Ovary (tissue), 7 donors: ENCODE measurements at regions not wholly inside any gene's neighbourhood (a gene's known extent, or its start where the extent isn't known, plus 50 kb on each side); places are given as distances from the start of the nearest gene placed in this dataset.
"Not testable (repeated sequence)": the region's sequence is repeated elsewhere in the genome, so short reads cannot be mapped to it uniquely, and the experiment has no call there.

ENCODE experiments used
- DNase-seq, 5 donors: peaks; one replicate each; pipeline ENCODE4 v3.0.0-alpha.2; 2019 to 2020
- H3K27ac ChIP-seq, 2 donors: fragments of 200-600 bp; one replicate each; pipeline versions ENCODE4 v1.5.1 to v1.8.0; 2019 to 2022
- H3K27me3 ChIP-seq: fragments of 200-600 bp; one replicate; pipeline ENCODE4 v1.8.0; 2022
- H3K36me3 ChIP-seq: fragments of 200-600 bp; sonication (generic); one replicate; pipeline ENCODE4 v1.5.1; 2019
- H3K4me1 ChIP-seq: one replicate; pipeline ENCODE4 v1.8.1; 2013; ENCODE audit warnings: mild to moderate bottlenecking, moderate library complexity; ENCODE audit not compliant: insufficient read depth
- H3K4me3 ChIP-seq: fragments of 200-600 bp; sonication (generic); one replicate; pipeline ENCODE4 v1.5.1; 2017
- H3K9me3 ChIP-seq, 2 donors: fragments of 200-600 bp in 1 of 2; sonication (generic) in 1 of 2; one replicate each; pipeline versions ENCODE4 v1.5.1 to v1.8.1; 2013 to 2019; ENCODE audit warnings: mild to moderate bottlenecking in 1 of 2, moderate library complexity in 1 of 2
- CTCF ChIP-seq, 3 donors: fragments of 450-650 bp in 2 of 3; fragments of 200-600 bp in 1 of 3; IDR thresholded peaks; one replicate each; pipeline versions ENCODE4 v1.5.1 to v1.8.0; 2016 to 2022; ENCODE audit warnings: antibody characterized with exemption in 3 of 3, mild to moderate bottlenecking in 1 of 3
- EP300 ChIP-seq: sonication (generic); formaldehyde crosslinking; IDR thresholded peaks from one replicate; pipeline ENCODE4 v1.6.1; 2017; ENCODE audit warnings: antibody characterized with exemption
- POLR2A ChIP-seq: fragments of 450-650 bp; IDR thresholded peaks from one replicate; pipeline ENCODE4 v1.6.1; 2017; ENCODE audit warnings: antibody characterized with exemption, mild to moderate bottlenecking, moderate library complexity
- WGBS, 3 donors: extraction: QIAGEN DNeasy Blood & Tissue Kit in 1 of 3; methylation state at CpG; one replicate each; pipeline versions ENCODE4 v1.1.5 to v1.1.7; 2013 to 2017; 5-methylcytosine and 5-hydroxymethylcytosine counted together
- intact Hi-C, 4 donors: fragments of 100-400 bp; cut with DNase I; formaldehyde crosslinking; loops; one replicate each; pipeline versions ENCODE4 v1.11.0 to v1.15.1; 2022 to 2023
- donor health status: DM: no; HTN: no; CAD: no; lungs with moderate emphysema.
- donor health status: DM: no; HTN: no; CAD: no.
- donor health status: Bipolar disorder and iron deficiency.
- donor health status: DM: no; HTN: no; CAD: no.
- donor health status: DM: yes; HTN: yes; CAD: no.

GRCh38 chr14:105632010-105632409 lies 105.6 kb downstream of the TMEM121 start:
- WGBS, 3 donors, result 73 to 86% (median 76%) methylated on average over 3 of the region's 3 CpGs
- Histone ChIP-seq H3K4me3 (no peak overlapping the region), H3K27ac (no peak overlapping the region), H3K27me3 (no peaks in the 10 kb centered on the region), H3K4me1 (no peaks in the 10 kb centered on the region), H3K36me3 (no peaks in the 10 kb centered on the region), H3K9me3 (no peaks in the 10 kb centered on the region)
- intact Hi-C loops, result no loop called here
- TF ChIP-seq CTCF (IDR thresholded peaks at IDR 0.05), result no peak
- no peak for TF ChIP-seq POLR2A
- TF ChIP-seq EP300, result no peak
- no peak for DNase-seq

- DNase-seq, H3K27me3 ChIP-seq, H3K4me1 ChIP-seq, intact Hi-C loops, H3K27ac ChIP-seq, H3K9me3 ChIP-seq, H3K36me3 ChIP-seq, H3K4me3 ChIP-seq: not testable (repeated sequence)
- WGBS, 3 donors, result 71 to 78% (median 72%) methylated on average over 7 of the region's 7 CpGs
These were observed 107.2 kb downstream of the TMEM121 start for GRCh38 chr14:105633596-105633995.

GRCh38 chr14:105635560-105635959 lies 109.2 kb downstream of the TMEM121 start:
- 75 to 87% (median 86%) methylated on average over 8 to 21 of the region's 22 CpGs for WGBS, 3 donors
- intact Hi-C loops, result no loop called here
- H3K27ac ChIP-seq, result no peak overlapping the region
- no peaks in the 10 kb centered on the region for H3K9me3 ChIP-seq
- no peak for DNase-seq
- TF ChIP-seq EP300 (no peak), CTCF (IDR thresholded peaks at IDR 0.05) (no peak), POLR2A (no peak)
- no peaks in the 10 kb centered on the region for H3K27me3 ChIP-seq
- no peaks in the 10 kb centered on the region for H3K36me3 ChIP-seq
- no peak overlapping the region for H3K4me3 ChIP-seq
- H3K4me1 ChIP-seq, result no peaks in the 10 kb centered on the region

- H3K9me3 ChIP-seq, H3K27ac ChIP-seq, H3K4me1 ChIP-seq, intact Hi-C loops, H3K36me3 ChIP-seq, H3K4me3 ChIP-seq, DNase-seq, H3K27me3 ChIP-seq: not testable (repeated sequence)
- 61 to 75% (median 66%) methylated on average over 3 to 7 of the region's 7 CpGs for WGBS, 3 donors
These were observed 109.6 kb downstream of the TMEM121 start for GRCh38 chr14:105636021-105636420.

- Histone ChIP-seq H3K36me3 (no peaks in the 10 kb centered on the region), H3K4me1 (no peaks in the 10 kb centered on the region), H3K4me3 (no peak overlapping the region), H3K27ac (no peak overlapping the region), H3K27me3 (no peaks in the 10 kb centered on the region), H3K9me3 (no peaks in the 10 kb centered on the region)
- no peak for DNase-seq
- intact Hi-C loops, result no loop called here
- TF ChIP-seq POLR2A, result no peak
- TF ChIP-seq CTCF (IDR thresholded peaks at IDR 0.05), result no peak
- TF ChIP-seq EP300, result no peak
- WGBS, 3 donors, result 83 to 100% (median 84%) methylated on average over 3 to 4 of the region's 4 CpGs
These were observed 110.6 kb downstream of the TMEM121 start for GRCh38 chr14:105636935-105637334.

- H3K4me3 ChIP-seq, H3K9me3 ChIP-seq, H3K36me3 ChIP-seq, H3K27ac ChIP-seq, H3K4me1 ChIP-seq, intact Hi-C loops, H3K27me3 ChIP-seq, DNase-seq: not testable (repeated sequence)
- WGBS, 3 donors, result 67 to 91% (median 77%) methylated on average over 6 to 10 of the region's 10 CpGs
These were observed 111.0 kb downstream of the TMEM121 start for GRCh38 chr14:105637345-105637744.

GRCh38 chr14:105639969-105640931 lies 113.9 kb downstream of the TMEM121 start:
- H3K36me3 ChIP-seq, H3K4me3 ChIP-seq, H3K27ac ChIP-seq, DNase-seq, H3K27me3 ChIP-seq, H3K4me1 ChIP-seq, H3K9me3 ChIP-seq, intact Hi-C loops: not testable (repeated sequence)
- WGBS, 3 donors, result 61 to 77% (median 70%) methylated on average over 17 to 29 of the region's 33 CpGs
